MM.1S (cell line): ENCODE measurements at regions not wholly inside any gene's neighbourhood (a gene's known extent, or its start where the extent isn't known, plus 50 kb on each side); places are given as distances from the start of the nearest gene placed in this dataset.

Experiments used
- CTCF ChIP-seq: fragments of 300-600 bp; sonication (generic); IDR thresholded peaks from 2 replicates; pipeline ENCODE4 v1.5.1; 2016; ENCODE audit warnings: antibody characterized with exemption, low read length, mixed read lengths
- EZH2 ChIP-seq: fragments of 300-600 bp; sonication (generic); optimal IDR thresholded peaks from 2 replicates; pipeline ENCODE3; 2017; ENCODE audit warnings: low read depth, mild to moderate bottlenecking, antibody characterized with exemption, low read length, mixed read lengths
- EZH2phosphoT487 ChIP-seq: fragments of 300-600 bp; sonication (generic); IDR thresholded peaks from 2 replicates; pipeline ENCODE4 v1.6.1; 2018; ENCODE audit warnings: antibody characterized with exemption, low read length

- TF ChIP-seq CTCF (no peak), EZH2 (no peak), EZH2phosphoT487 (no peak)
Observed at GRCh38 chr21:28459193-28459592, 533.5 kb downstream of the LTN1 start.
